ENCODE measurements at regions not wholly inside any gene's neighbourhood (a gene's known extent, or its start where the extent isn't known, plus 50 kb on each side); places are given as distances from the start of the nearest gene placed in this dataset.

- no peak for TF ChIP-seq REST (IDR thresholded peaks at IDR 0.05; ENCODE audit: low read depth, low read length)
- no peak for TF ChIP-seq NFYB (IDR thresholded peaks at IDR 0.05; ENCODE audit: insufficient read depth, low read depth, low read length)
- TF ChIP-seq SMAD1 (IDR thresholded peaks at IDR 0.05; ENCODE audit: low read depth, partially characterized antibody) = peak; percentile 97
- no peak for TF ChIP-seq FOS (IDR thresholded peaks at IDR 0.05; ENCODE audit: borderline replicate concordance, extremely low read depth, insufficient read length)
- TF ChIP-seq ESRRA (IDR thresholded peaks at IDR 0.05; ENCODE audit: low read length) = peak; percentile 83
- TF ChIP-seq PRDM15 (CRISPR knock-in tag; IDR thresholded peaks at IDR 0.05) = peak; percentile 93
- peak in 1 of 2 experiments; percentile 73; a peak in 1 of 4 replicates for TF ChIP-seq CEBPB (IDR thresholded peaks at IDR 0.05; ENCODE audit: borderline replicate concordance in 1 of 2, low read depth in 2 of 2, low read length in 2 of 2)
- TF ChIP-seq GATAD2B (conservative IDR thresholded peaks at IDR 0.05; ENCODE audit: low read depth) = no peak
- TF ChIP-seq ZSCAN29 (IDR thresholded peaks at IDR 0.05) = 0 out of 2 replicates have a peak, but pooled peaks have one; percentile 12
- peak; percentile 78; the same call in 1 of the 2 replicates for TF ChIP-seq ZNF384 (IDR thresholded peaks at IDR 0.05; ENCODE audit: borderline replicate concordance, low read depth, low read length)
- no peak for TF ChIP-seq CTCF (IDR thresholded peaks at IDR 0.05 in 2 of 3, conservative IDR thresholded peaks at IDR 0.05 in 1 of 3; ENCODE audit: control insufficient read depth in 2 of 3, extremely low read depth in 1 of 3, insufficient read depth in 1 of 3, low read depth in 3 of 3, low read length in 3 of 3)
- TF ChIP-seq GABPA (IDR thresholded peaks at IDR 0.05; ENCODE audit: low read depth) = 0 out of 2 replicates have a peak, but pooled peaks have one; percentile 41
- peak; percentile 88 for TF ChIP-seq MLLT1 (IDR thresholded peaks at IDR 0.05)
- TF ChIP-seq POLR2AphosphoS2 (IDR thresholded peaks at IDR 0.05; ENCODE audit: low read depth, low read length) = peak; percentile 99
- TF ChIP-seq ZNF217 (IDR thresholded peaks at IDR 0.05) = no peak
- TF ChIP-seq SMAD5 (IDR thresholded peaks at IDR 0.05; ENCODE audit: low read depth) = peak; percentile 99
Observed at GRCh38 chr1:147084273-147085096, 87.8 kb downstream of the PRKAB2 start (continued).

All from GM12878 (cell line).